ENCODE measurements at regions not wholly inside any gene's neighbourhood (a gene's known extent, or its start where the extent isn't known, plus 50 kb on each side); places are given as distances from the start of the nearest gene placed in this dataset.

DNA sequence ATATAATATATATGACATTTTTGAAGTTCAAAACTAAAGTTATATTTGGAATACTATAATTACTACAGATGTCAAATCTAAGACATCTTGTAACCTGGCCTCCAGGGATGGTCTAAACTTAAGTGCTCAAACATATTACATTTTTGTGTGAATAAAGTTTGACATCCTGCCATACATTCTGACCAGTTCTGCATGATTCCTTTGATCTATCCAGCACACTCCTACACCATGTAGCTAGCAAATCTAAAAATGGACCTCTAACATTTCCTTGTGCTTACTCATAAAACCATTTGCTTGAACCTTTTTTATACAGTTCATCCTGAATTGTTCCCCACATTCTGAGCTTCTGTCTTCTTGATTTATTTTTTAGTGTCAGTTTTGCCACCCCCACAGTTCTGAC, 294.3 kb upstream of the ZNF804A start:
- Histone ChIP-seq H3K4me1 (ENCODE audit: insufficient read depth) (no peaks in the 10 kb centered on the region), H3K36me3 (ENCODE audit: insufficient read depth) (no peaks in the 10 kb centered on the region), H3K27me3 (ENCODE audit: insufficient read depth) (no peaks in the 10 kb centered on the region), H3K4me2 (no peak overlapping the region), H3K27ac (ENCODE audit: low read depth) (no peak overlapping the region), H4K20me1 (replicated peaks; ENCODE audit: insufficient read depth) (no peaks in the 10 kb centered on the region), H3K9me2 (ENCODE audit: insufficient read depth) (no peaks in the 10 kb centered on the region), H3K4me3 (no peak overlapping the region), H3K79me2 (replicated peaks; ENCODE audit: insufficient read depth) (no peaks in the 10 kb centered on the region), H2AFZ (no peak overlapping the region), H3F3A (replicated peaks; ENCODE audit: low read depth) (no peaks in the 10 kb centered on the region)
- H3K9me3 Mint-ChIP-seq: no peaks in the 10 kb centered on the region; the same call in 2 of the 3 replicates
- no peaks in the 10 kb centered on the region for H3K4me1 Mint-ChIP-seq
- ATAC-seq: no peak
- no peak for DNase-seq (ENCODE audit: low spot score)
- TF ChIP-seq EZH2phosphoT487 (IDR thresholded peaks at IDR 0.05; ENCODE audit: unreplicated experiment) (no peak), POLR2AphosphoS5 (IDR thresholded peaks at IDR 0.05; ENCODE audit: low read depth) (no peak), ZNF114 (CRISPR knock-in tag; IDR thresholded peaks at IDR 0.05) (no peak), ZNF462 (CRISPR knock-in tag; IDR thresholded peaks at IDR 0.05) (no peak), STAT1 (IDR thresholded peaks at IDR 0.05; ENCODE audit: unreplicated experiment) (no peak), JUNB (IDR thresholded peaks at IDR 0.05; ENCODE audit: unreplicated experiment) (no peak), NANOG (IDR thresholded peaks at IDR 0.05; ENCODE audit: borderline replicate concordance) (no peak), CTCF (conservative IDR thresholded peaks at IDR 0.05; ENCODE audit: low read depth in 2 of 2) (no peak), CREB1 (CRISPR knock-in tag; IDR thresholded peaks at IDR 0.05; ENCODE audit: low read depth) (no peak), EZH2 (IDR thresholded peaks at IDR 0.05; ENCODE audit: low read depth, unreplicated experiment) (no peak), ZNF331 (CRISPR knock-in tag; IDR thresholded peaks at IDR 0.05; ENCODE audit: low read depth) (no peak)
- TF ChIP-seq, protein P1, sequence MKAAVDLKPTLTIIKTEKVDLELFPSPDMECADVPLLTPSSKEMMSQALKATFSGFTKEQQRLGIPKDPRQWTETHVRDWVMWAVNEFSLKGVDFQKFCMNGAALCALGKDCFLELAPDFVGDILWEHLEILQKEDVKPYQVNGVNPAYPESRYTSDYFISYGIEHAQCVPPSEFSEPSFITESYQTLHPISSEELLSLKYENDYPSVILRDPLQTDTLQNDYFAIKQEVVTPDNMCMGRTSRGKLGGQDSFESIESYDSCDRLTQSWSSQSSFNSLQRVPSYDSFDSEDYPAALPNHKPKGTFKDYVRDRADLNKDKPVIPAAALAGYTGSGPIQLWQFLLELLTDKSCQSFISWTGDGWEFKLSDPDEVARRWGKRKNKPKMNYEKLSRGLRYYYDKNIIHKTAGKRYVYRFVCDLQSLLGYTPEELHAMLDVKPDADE (IDR thresholded peaks at IDR 0.05): no peak
- TF ChIP-seq, protein P2, sequence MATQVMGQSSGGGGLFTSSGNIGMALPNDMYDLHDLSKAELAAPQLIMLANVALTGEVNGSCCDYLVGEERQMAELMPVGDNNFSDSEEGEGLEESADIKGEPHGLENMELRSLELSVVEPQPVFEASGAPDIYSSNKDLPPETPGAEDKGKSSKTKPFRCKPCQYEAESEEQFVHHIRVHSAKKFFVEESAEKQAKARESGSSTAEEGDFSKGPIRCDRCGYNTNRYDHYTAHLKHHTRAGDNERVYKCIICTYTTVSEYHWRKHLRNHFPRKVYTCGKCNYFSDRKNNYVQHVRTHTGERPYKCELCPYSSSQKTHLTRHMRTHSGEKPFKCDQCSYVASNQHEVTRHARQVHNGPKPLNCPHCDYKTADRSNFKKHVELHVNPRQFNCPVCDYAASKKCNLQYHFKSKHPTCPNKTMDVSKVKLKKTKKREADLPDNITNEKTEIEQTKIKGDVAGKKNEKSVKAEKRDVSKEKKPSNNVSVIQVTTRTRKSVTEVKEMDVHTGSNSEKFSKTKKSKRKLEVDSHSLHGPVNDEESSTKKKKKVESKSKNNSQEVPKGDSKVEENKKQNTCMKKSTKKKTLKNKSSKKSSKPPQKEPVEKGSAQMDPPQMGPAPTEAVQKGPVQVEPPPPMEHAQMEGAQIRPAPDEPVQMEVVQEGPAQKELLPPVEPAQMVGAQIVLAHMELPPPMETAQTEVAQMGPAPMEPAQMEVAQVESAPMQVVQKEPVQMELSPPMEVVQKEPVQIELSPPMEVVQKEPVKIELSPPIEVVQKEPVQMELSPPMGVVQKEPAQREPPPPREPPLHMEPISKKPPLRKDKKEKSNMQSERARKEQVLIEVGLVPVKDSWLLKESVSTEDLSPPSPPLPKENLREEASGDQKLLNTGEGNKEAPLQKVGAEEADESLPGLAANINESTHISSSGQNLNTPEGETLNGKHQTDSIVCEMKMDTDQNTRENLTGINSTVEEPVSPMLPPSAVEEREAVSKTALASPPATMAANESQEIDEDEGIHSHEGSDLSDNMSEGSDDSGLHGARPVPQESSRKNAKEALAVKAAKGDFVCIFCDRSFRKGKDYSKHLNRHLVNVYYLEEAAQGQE (IDR thresholded peaks at IDR 0.05; ENCODE audit: unreplicated experiment): no peak
- no peak overlapping the region for H3K4me3 Mint-ChIP-seq
- H3K36me3 Mint-ChIP-seq (ENCODE audit: low read depth): no peaks in the 10 kb centered on the region
- H3K27ac Mint-ChIP-seq: no peak overlapping the region
- no peaks in the 10 kb centered on the region for H3K27me3 Mint-ChIP-seq (ENCODE audit: insufficient read depth, low read depth, poor library complexity)

All from GM23338 (cell line).